ENCODE measurements at regions not wholly inside any gene's neighbourhood (a gene's known extent, or its start where the extent isn't known, plus 50 kb on each side); places are given as distances from the start of the nearest gene placed in this dataset.

- Mint-ChIP-seq H3K4me3 (no peak overlapping the region), H3K27me3 (ENCODE audit: low read depth) (peaks cover 3% of the 10 kb centered on the region), H3K9me3 (no peaks in the 10 kb centered on the region), H3K4me1 (peaks cover 29% of the 10 kb centered on the region), H3K27ac (no peak overlapping the region), H3K36me3 (no peaks in the 10 kb centered on the region)
- ChIA-PET CTCF (no interaction called here), POLR2A (no interaction called here)
- ATAC-seq (no peak), DNase-seq (ENCODE audit: low spot score) (no peak)
- TF ChIP-seq ZMAT4 (CRISPR knock-in tag; IDR thresholded peaks at IDR 0.05) (no peak), CREM (CRISPR knock-in tag; IDR thresholded peaks at IDR 0.05) (no peak), ATF1 (CRISPR knock-in tag; IDR thresholded peaks at IDR 0.05) (no peak), ATF2 (CRISPR knock-in tag; IDR thresholded peaks at IDR 0.05; ENCODE audit: borderline replicate concordance, low read depth) (no peak), E2F1 (CRISPR knock-in tag; IDR thresholded peaks at IDR 0.05) (no peak), ZSCAN18 (CRISPR knock-in tag; IDR thresholded peaks at IDR 0.05) (no peak), NR3C1 (CRISPR knock-in tag; conservative IDR thresholded peaks at IDR 0.05; ENCODE audit: low read depth) (no peak)
Observed at GRCh38 chr11:133654630-133655212, 122.4 kb upstream of the OPCML start.

GRCh38 chr11:133653336-133653735 is 121.0 kb upstream of the OPCML start:
- ChIA-PET CTCF (interaction anchor here (0.5 kb wide), 1 partner anchor 450 kb away, joined by 4 read pairs; no protein-coding TSS in a partner anchor), POLR2A (interaction anchor here (1.3 kb wide), 1 partner anchor 10 kb away, joined by 3 read pairs; no protein-coding TSS in a partner anchor)
- DNase-seq (ENCODE audit: low spot score) (no peak), ATAC-seq (no peak)
- H3K27me3 Mint-ChIP-seq (ENCODE audit: low read depth), result peaks cover 3% of the 10 kb centered on the region
- peaks cover 20% of the 10 kb centered on the region for H3K4me1 Mint-ChIP-seq
- H3K4me3 Mint-ChIP-seq, result no peak overlapping the region
- H3K36me3 Mint-ChIP-seq, result no peaks in the 10 kb centered on the region
- no peaks in the 10 kb centered on the region for H3K9me3 Mint-ChIP-seq
- H3K27ac Mint-ChIP-seq, result no peak overlapping the region
- TF ChIP-seq ELF4 (CRISPR knock-in tag; IDR thresholded peaks at IDR 0.05; ENCODE audit: low read depth), result no peak
- 0 out of 2 replicates have a peak, but pooled peaks have one; percentile 14 for TF ChIP-seq PRDM15 (CRISPR knock-in tag; IDR thresholded peaks at IDR 0.05)

GRCh38 chr11:133650082-133650481 is 117.8 kb upstream of the OPCML start:
- no peak for DNase-seq (ENCODE audit: low spot score)
- Mint-ChIP-seq H3K27ac (no peak overlapping the region), H3K4me1 (peaks cover 18% of the 10 kb centered on the region), H3K36me3 (no peaks in the 10 kb centered on the region), H3K9me3 (no peaks in the 10 kb centered on the region), H3K27me3 (ENCODE audit: low read depth) (peaks cover 3% of the 10 kb centered on the region), H3K4me3 (no peak overlapping the region)
- ChIA-PET POLR2A (no interaction called here), CTCF (interaction anchor here (1.4 kb wide), 1 partner anchor 32 kb away, joined by 3 read pairs; no protein-coding TSS in a partner anchor)
- ATAC-seq, result no peak
- TF ChIP-seq TEAD4 (CRISPR knock-in tag; IDR thresholded peaks at IDR 0.05) (no peak), EMX1 (CRISPR knock-in tag; IDR thresholded peaks at IDR 0.05) (no peak), MYBL2 (CRISPR knock-in tag; IDR thresholded peaks at IDR 0.05) (no peak), IRF1 (CRISPR knock-in tag; IDR thresholded peaks at IDR 0.05) (no peak), CREB1 (CRISPR knock-in tag; IDR thresholded peaks at IDR 0.05) (no peak), ESRRA (CRISPR knock-in tag; IDR thresholded peaks at IDR 0.05; ENCODE audit: borderline replicate concordance) (no peak), FOXK1 (CRISPR knock-in tag; IDR thresholded peaks at IDR 0.05) (no peak), ETV6 (CRISPR knock-in tag; IDR thresholded peaks at IDR 0.05) (no peak), ZNF281 (CRISPR knock-in tag; IDR thresholded peaks at IDR 0.05) (no peak), ZNF138 (CRISPR knock-in tag; conservative IDR thresholded peaks at IDR 0.05) (no peak)
